Neural cell (in vitro differentiated cells): ENCODE measurements at regions not wholly inside any gene's neighbourhood (a gene's known extent, or its start where the extent isn't known, plus 50 kb on each side); places are given as distances from the start of the nearest gene placed in this dataset.

ENCODE experiments used
- H2AFZ ChIP-seq: fragments of 200-600, 300-800 bp; sonication (generic), shearing (Covaris generic); 2 replicates; pipeline ENCODE4 v1.6.0; 2014; ENCODE audit warnings: low read depth, mild to moderate bottlenecking, antibody characterized with exemption, low read length, moderate library complexity
- H3F3A ChIP-seq: fragments of 200-600 bp; shearing (Covaris generic); 2 replicates; pipeline ENCODE4 v1.6.1; 2016; ENCODE audit warnings: mild to moderate bottlenecking, moderate library complexity, mixed read lengths, antibody characterized with exemption, low read length; ENCODE audit not compliant: insufficient read depth, poor library complexity, severe bottlenecking
- H3K27ac ChIP-seq: fragments of 200-600, 300-800 bp; sonication (generic), shearing (Covaris generic); 2 replicates; pipeline ENCODE4 v1.5.1; 2014; ENCODE audit warnings: mild to moderate bottlenecking, low read length, moderate library complexity
- H3K27me3 ChIP-seq: fragments of 300-800, 200-600 bp; sonication (generic), shearing (Covaris generic); 2 replicates; pipeline ENCODE4 v1.6.0; 2014; ENCODE audit warnings: mild to moderate bottlenecking, low read depth, low read length, moderate library complexity; ENCODE audit not compliant: insufficient read depth
- H3K36me3 ChIP-seq: fragments of 300-800, 200-600 bp; sonication (generic), shearing (Covaris generic); 2 replicates; pipeline ENCODE4 v1.5.1; 2014; ENCODE audit warnings: mild to moderate bottlenecking, antibody characterized with exemption, low read length, moderate library complexity; ENCODE audit not compliant: insufficient read depth
- H3K4me2 ChIP-seq: fragments of 300-800, 200-600 bp; sonication (generic), shearing (Covaris generic); 2 replicates; pipeline ENCODE4 v1.6.0; 2014; ENCODE audit warnings: mild to moderate bottlenecking, low read length
- H3K4me3 ChIP-seq: fragments of 300-800, 200-600 bp; sonication (generic), shearing (Covaris generic); 2 replicates; pipeline ENCODE4 v1.5.1; 2014; ENCODE audit warnings: mild to moderate bottlenecking, low read length, moderate library complexity
- H3K79me2 ChIP-seq: fragments of 200-600 bp; shearing (Covaris generic); replicated peaks from 2 replicates; pipeline ENCODE4 v1.6.0; 2014; ENCODE audit warnings: mild to moderate bottlenecking, low read length, moderate library complexity; ENCODE audit not compliant: insufficient read depth
- H3K9ac ChIP-seq: fragments of 300-800, 200-600 bp; sonication (generic), shearing (Covaris generic); 2 replicates; pipeline ENCODE4 v1.6.1; 2016; ENCODE audit warnings: mild to moderate bottlenecking, low read length, mixed read lengths
- H3K9me2 ChIP-seq: fragments of 200-600 bp; shearing (Covaris generic); 2 replicates; pipeline ENCODE4 v1.6.1; 2016; ENCODE audit warnings: mild to moderate bottlenecking, low read length, mixed read lengths; ENCODE audit not compliant: insufficient read depth
- H3K9me3 ChIP-seq: fragments of 200-600, 300-800 bp; sonication (generic), shearing (Covaris generic); 2 replicates; pipeline ENCODE4 v1.6.1; 2016; ENCODE audit warnings: mild to moderate bottlenecking, mixed run types, low read length, moderate library complexity, mixed read lengths
- H4K20me1 ChIP-seq: fragments of 200-600 bp; shearing (Covaris generic); 2 replicates; pipeline ENCODE4 v1.6.1; 2016; ENCODE audit warnings: mild to moderate bottlenecking, mixed run types; ENCODE audit not compliant: insufficient read depth
- CTCF ChIP-seq: fragments of 450-650 bp; IDR thresholded peaks from 2 replicates; pipeline ENCODE4 v1.5.1; 2014; ENCODE audit warnings: antibody characterized with exemption, mild to moderate bottlenecking, moderate library complexity; ENCODE audit not compliant: poor library complexity, severe bottlenecking
- EP300 ChIP-seq: fragments of 450-650 bp; conservative IDR thresholded peaks from 2 replicates; pipeline ENCODE4 v1.6.1; 2014; ENCODE audit warnings: antibody characterized with exemption, mild to moderate bottlenecking, moderate library complexity; ENCODE audit not compliant: poor library complexity, severe bottlenecking
- EZH2 ChIP-seq: fragments of 200-600, 300-800 bp; shearing (Covaris generic), sonication (generic); IDR thresholded peaks from 2 replicates; pipeline ENCODE4 v1.6.1; 2014; ENCODE audit warnings: antibody characterized with exemption, low read length, borderline replicate concordance, mild to moderate bottlenecking; ENCODE audit not compliant: insufficient read depth, poor library complexity, severe bottlenecking
- MXI1 ChIP-seq: fragments of 450-650 bp; conservative IDR thresholded peaks from 2 replicates; pipeline ENCODE4 v1.6.1; 2014; ENCODE audit warnings: antibody characterized with exemption, mild to moderate bottlenecking; ENCODE audit not compliant: poor library complexity, severe bottlenecking
- POLR2AphosphoS5 ChIP-seq: IDR thresholded peaks from 2 replicates; pipeline ENCODE4 v1.6.1; 2012
- RAD21 ChIP-seq: fragments of 450-650 bp; conservative IDR thresholded peaks from 2 replicates; pipeline ENCODE4 v1.6.1; 2014; ENCODE audit warnings: antibody characterized with exemption, mild to moderate bottlenecking, moderate library complexity
- SMC3 ChIP-seq: fragments of 450-650 bp; conservative IDR thresholded peaks from 2 replicates; pipeline ENCODE4 v1.6.1; 2014; ENCODE audit warnings: antibody characterized with exemption, mild to moderate bottlenecking, moderate library complexity; ENCODE audit not compliant: poor library complexity
- TAF1 ChIP-seq: IDR thresholded peaks from 2 replicates; pipeline ENCODE4 v1.6.1; 2012; ENCODE audit warnings: low read depth
- TF ChIP-seq, protein P1 (sequence below): IDR thresholded peaks from 2 replicates; pipeline ENCODE4 v1.6.1; 2012; ENCODE audit warnings: borderline replicate concordance

- Histone ChIP-seq H3K4me2 (no peak overlapping the region), H3K36me3 (no peaks in the 10 kb centered on the region), H3K9me3 (peaks cover 4% of the 10 kb centered on the region), H4K20me1 (no peaks in the 10 kb centered on the region), H3K4me3 (no peak overlapping the region), H3K9me2 (no peaks in the 10 kb centered on the region), H3K9ac (no peak overlapping the region), H3F3A (no peaks in the 10 kb centered on the region), H3K27ac (no peak overlapping the region), H3K79me2 (no peaks in the 10 kb centered on the region), H3K27me3 (no peaks in the 10 kb centered on the region), H2AFZ (no peak overlapping the region)
- TF ChIP-seq, protein P1, sequence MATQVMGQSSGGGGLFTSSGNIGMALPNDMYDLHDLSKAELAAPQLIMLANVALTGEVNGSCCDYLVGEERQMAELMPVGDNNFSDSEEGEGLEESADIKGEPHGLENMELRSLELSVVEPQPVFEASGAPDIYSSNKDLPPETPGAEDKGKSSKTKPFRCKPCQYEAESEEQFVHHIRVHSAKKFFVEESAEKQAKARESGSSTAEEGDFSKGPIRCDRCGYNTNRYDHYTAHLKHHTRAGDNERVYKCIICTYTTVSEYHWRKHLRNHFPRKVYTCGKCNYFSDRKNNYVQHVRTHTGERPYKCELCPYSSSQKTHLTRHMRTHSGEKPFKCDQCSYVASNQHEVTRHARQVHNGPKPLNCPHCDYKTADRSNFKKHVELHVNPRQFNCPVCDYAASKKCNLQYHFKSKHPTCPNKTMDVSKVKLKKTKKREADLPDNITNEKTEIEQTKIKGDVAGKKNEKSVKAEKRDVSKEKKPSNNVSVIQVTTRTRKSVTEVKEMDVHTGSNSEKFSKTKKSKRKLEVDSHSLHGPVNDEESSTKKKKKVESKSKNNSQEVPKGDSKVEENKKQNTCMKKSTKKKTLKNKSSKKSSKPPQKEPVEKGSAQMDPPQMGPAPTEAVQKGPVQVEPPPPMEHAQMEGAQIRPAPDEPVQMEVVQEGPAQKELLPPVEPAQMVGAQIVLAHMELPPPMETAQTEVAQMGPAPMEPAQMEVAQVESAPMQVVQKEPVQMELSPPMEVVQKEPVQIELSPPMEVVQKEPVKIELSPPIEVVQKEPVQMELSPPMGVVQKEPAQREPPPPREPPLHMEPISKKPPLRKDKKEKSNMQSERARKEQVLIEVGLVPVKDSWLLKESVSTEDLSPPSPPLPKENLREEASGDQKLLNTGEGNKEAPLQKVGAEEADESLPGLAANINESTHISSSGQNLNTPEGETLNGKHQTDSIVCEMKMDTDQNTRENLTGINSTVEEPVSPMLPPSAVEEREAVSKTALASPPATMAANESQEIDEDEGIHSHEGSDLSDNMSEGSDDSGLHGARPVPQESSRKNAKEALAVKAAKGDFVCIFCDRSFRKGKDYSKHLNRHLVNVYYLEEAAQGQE, result no peak
- no peak for TF ChIP-seq SMC3
- no peak for TF ChIP-seq EZH2
- TF ChIP-seq MXI1, result no peak
- TF ChIP-seq POLR2AphosphoS5, result no peak
- no peak for TF ChIP-seq CTCF
These were observed 251.8 kb upstream of the DDX18 start for GRCh38 chr2:117562654-117563053.

- Histone ChIP-seq H3K9me2 (no peaks in the 10 kb centered on the region), H2AFZ (no peak overlapping the region), H3F3A (no peaks in the 10 kb centered on the region), H3K27ac (no peak overlapping the region), H3K9ac (no peak overlapping the region), H3K9me3 (peaks cover 3% of the 10 kb centered on the region), H4K20me1 (no peaks in the 10 kb centered on the region), H3K79me2 (no peaks in the 10 kb centered on the region), H3K4me3 (no peak overlapping the region), H3K36me3 (no peaks in the 10 kb centered on the region), H3K27me3 (no peaks in the 10 kb centered on the region), H3K4me2 (no peak overlapping the region)
- TF ChIP-seq EZH2 (no peak), CTCF (no peak), POLR2AphosphoS5 (no peak), EP300 (no peak), SMC3 (no peak), MXI1 (no peak), RAD21 (no peak), TAF1 (no peak)
- TF ChIP-seq, protein P1, result no peak
These were observed 242.7 kb upstream of the DDX18 start for GRCh38 chr2:117571590-117572349.
